DOHH2 (cell line): ENCODE measurements at regions not wholly inside any gene's neighbourhood (a gene's known extent, or its start where the extent isn't known, plus 50 kb on each side); places are given as distances from the start of the nearest gene placed in this dataset.

Source experiments
- H3F3A ChIP-seq: fragments of 200-600 bp; sonication (generic), shearing (Covaris generic); 2 replicates; pipeline ENCODE4 v1.6.0; 2016; ENCODE audit warnings: antibody characterized with exemption, mild to moderate bottlenecking; ENCODE audit not compliant: control insufficient read depth, insufficient read depth
- H3K27ac ChIP-seq: fragments of 200-600 bp; sonication (generic); 2 replicates; pipeline ENCODE4 v1.5.1; 2014; ENCODE audit warnings: low read depth, mild to moderate bottlenecking, low read length, moderate library complexity
- H3K27me3 ChIP-seq: fragments of 200-600 bp; sonication (generic); 2 replicates; pipeline ENCODE4 v1.6.1; 2014; ENCODE audit warnings: mild to moderate bottlenecking, low read length, mixed read lengths; ENCODE audit not compliant: control insufficient read depth
- H3K36me3 ChIP-seq: fragments of 200-600 bp; sonication (generic); 2 replicates; pipeline ENCODE4 v1.6.1; 2014; ENCODE audit warnings: mild to moderate bottlenecking, low read length, moderate library complexity, mixed read lengths; ENCODE audit not compliant: control insufficient read depth
- H3K4me1 ChIP-seq: fragments of 200-600 bp; sonication (generic); 2 replicates; pipeline ENCODE4 v1.6.1; 2014; ENCODE audit warnings: mild to moderate bottlenecking, low read length, mixed read lengths; ENCODE audit not compliant: control insufficient read depth
- H3K4me2 ChIP-seq: fragments of 200-600 bp; sonication (generic); 2 replicates; pipeline ENCODE4 v1.6.0; 2014; ENCODE audit warnings: mild to moderate bottlenecking, low read length, moderate library complexity
- H3K4me3 ChIP-seq: fragments of 200-600 bp; sonication (generic); 2 replicates; pipeline ENCODE4 v1.5.1; 2014; ENCODE audit warnings: mild to moderate bottlenecking, low read length, mixed read lengths
- H3K79me2 ChIP-seq: fragments of 200-600 bp; sonication (generic); 2 replicates; pipeline ENCODE4 v1.6.1; 2014; ENCODE audit warnings: mild to moderate bottlenecking, low read length, mixed read lengths; ENCODE audit not compliant: control insufficient read depth
- H3K9me2 ChIP-seq: fragments of 200-600 bp; sonication (generic); replicated peaks from 2 replicates; pipeline ENCODE4 v1.6.1; 2014; ENCODE audit warnings: mild to moderate bottlenecking, low read length, mixed read lengths; ENCODE audit not compliant: control insufficient read depth
- H3K9me3 ChIP-seq: fragments of 200-600 bp; sonication (generic); 2 replicates; pipeline ENCODE4 v1.6.1; 2014; ENCODE audit warnings: antibody characterized with exemption, low read length, mixed read lengths; ENCODE audit not compliant: control insufficient read depth, insufficient read depth
- H4K20me1 ChIP-seq: fragments of 200-600 bp; sonication (generic); 2 replicates; pipeline ENCODE4 v1.6.0; 2014; ENCODE audit warnings: low read depth, mild to moderate bottlenecking, antibody characterized with exemption, low read length, moderate library complexity; ENCODE audit not compliant: control insufficient read depth, insufficient read depth
- CTCF ChIP-seq: fragments of 200-600 bp; sonication (generic); IDR thresholded peaks from one replicate; pipeline ENCODE4 v1.5.1; 2014; ENCODE audit warnings: antibody characterized with exemption, mild to moderate bottlenecking, low read depth, low read length; ENCODE audit not compliant: poor library complexity, severe bottlenecking
- EZH2phosphoT487 ChIP-seq: fragments of 200-600 bp; sonication (generic); IDR thresholded peaks from 2 replicates; pipeline ENCODE4 v1.6.1; 2017; ENCODE audit warnings: borderline replicate concordance, mild to moderate bottlenecking, antibody characterized with exemption, low read length, moderate library complexity, mixed read lengths

- H3K4me2 ChIP-seq = no peak overlapping the region
- H3F3A ChIP-seq = no peaks in the 10 kb centered on the region
- H3K79me2 ChIP-seq = no peaks in the 10 kb centered on the region
- no peaks in the 10 kb centered on the region for H3K36me3 ChIP-seq
- no peak for TF ChIP-seq CTCF
- no peak for TF ChIP-seq EZH2phosphoT487
- no peaks in the 10 kb centered on the region for H3K4me1 ChIP-seq
- no peak overlapping the region for H3K27ac ChIP-seq
- no peaks in the 10 kb centered on the region for H3K27me3 ChIP-seq
- H3K9me2 ChIP-seq = no peaks in the 10 kb centered on the region
- H3K4me3 ChIP-seq = no peak overlapping the region
- H4K20me1 ChIP-seq = no peaks in the 10 kb centered on the region
- H3K9me3 ChIP-seq = no peaks in the 10 kb centered on the region
Measured at GRCh38 chr10:90199513-90199912, 498.1 kb downstream of the KIF20B start.

GRCh38 chr10:90204131-90204955, 503.0 kb downstream of the KIF20B start:
- no peak overlapping the region for H3K27ac ChIP-seq
- H3K4me3 ChIP-seq = no peak overlapping the region
- H3K4me1 ChIP-seq = no peaks in the 10 kb centered on the region
- no peaks in the 10 kb centered on the region for H3K9me2 ChIP-seq
- no peaks in the 10 kb centered on the region for H3F3A ChIP-seq
- H3K36me3 ChIP-seq = no peaks in the 10 kb centered on the region
- no peaks in the 10 kb centered on the region for H3K9me3 ChIP-seq
- H3K4me2 ChIP-seq = no peak overlapping the region
- H4K20me1 ChIP-seq = no peaks in the 10 kb centered on the region
- TF ChIP-seq EZH2phosphoT487 = no peak
- no peak for TF ChIP-seq CTCF
- no peaks in the 10 kb centered on the region for H3K79me2 ChIP-seq
- H3K27me3 ChIP-seq = no peaks in the 10 kb centered on the region

- no peak overlapping the region for H3K27ac ChIP-seq
- H3K36me3 ChIP-seq = no peaks in the 10 kb centered on the region
- no peaks in the 10 kb centered on the region for H4K20me1 ChIP-seq
- H3K4me2 ChIP-seq = no peak overlapping the region
- no peaks in the 10 kb centered on the region for H3K9me3 ChIP-seq
- H3K79me2 ChIP-seq = no peaks in the 10 kb centered on the region
- no peak overlapping the region for H3K4me3 ChIP-seq
- no peaks in the 10 kb centered on the region for H3K4me1 ChIP-seq
- TF ChIP-seq EZH2phosphoT487 (no peak), CTCF (no peak)
- H3F3A ChIP-seq = no peaks in the 10 kb centered on the region
- no peaks in the 10 kb centered on the region for H3K27me3 ChIP-seq
- H3K9me2 ChIP-seq = no peaks in the 10 kb centered on the region
Measured at GRCh38 chr10:90204956-90205314, 503.5 kb downstream of the KIF20B start.
